Esophagus muscularis mucosa (tissue), 4 donors: ENCODE measurements at regions not wholly inside any gene's neighbourhood (a gene's known extent, or its start where the extent isn't known, plus 50 kb on each side); places are given as distances from the start of the nearest gene placed in this dataset.

ENCODE experiments used
- DNase-seq: peaks from one replicate; pipeline ENCODE4 v3.0.0-alpha.2; 2017; ENCODE audit errors: extremely low spot score
- H3K27ac ChIP-seq, 4 donors: fragments of 200-600 bp; sonication (generic); replicated peaks in 1 of 4; 1 replicate in 3 of 4; 2 replicates in 1 of 4; pipeline ENCODE4 v1.5.1; 2016 to 2019; ENCODE audit warnings: mild to moderate bottlenecking in 1 of 4
- H3K27me3 ChIP-seq, 4 donors: fragments of 200-600 bp; sonication (generic); one replicate each; pipeline versions ENCODE4 v1.5.1 to v1.6.0; 2016 to 2019
- H3K36me3 ChIP-seq, 4 donors: fragments of 200-600 bp; sonication (generic); one replicate each; pipeline ENCODE4 v1.5.1; 2016 to 2019
- H3K4me1 ChIP-seq, 4 donors: fragments of 200-600 bp; sonication (generic); one replicate each; pipeline ENCODE4 v1.5.1; 2016 to 2019
- H3K4me3 ChIP-seq, 4 donors: fragments of 200-600 bp; sonication (generic); 1 replicate in 2 of 4; 2 replicates in 2 of 4; pipeline ENCODE4 v1.5.1; 2016 to 2019; ENCODE audit warnings: mild to moderate bottlenecking in 4 of 4, moderate library complexity in 1 of 4
- H3K9me3 ChIP-seq, 4 donors: fragments of 200-600 bp; sonication (generic); 1 replicate in 3 of 4; 2 replicates in 1 of 4; pipeline ENCODE4 v1.5.1; 2016 to 2019
- CTCF ChIP-seq, 3 experiments: fragments of 200-600 bp in 2 of 3; fragments of 450-650 bp in 1 of 3; sonication (generic) in 2 of 3; IDR thresholded peaks; one replicate each; pipeline ENCODE4 v1.5.1; 2017 to 2019; ENCODE audit warnings: antibody characterized with exemption in 3 of 3, mild to moderate bottlenecking in 2 of 3, moderate library complexity in 1 of 3
- EP300 ChIP-seq: sonication (generic); formaldehyde crosslinking; IDR thresholded peaks from one replicate; pipeline ENCODE4 v1.6.1; 2017; ENCODE audit warnings: antibody characterized with exemption
- POLR2A ChIP-seq: fragments of 450-650 bp; IDR thresholded peaks from one replicate; pipeline ENCODE4 v1.6.1; 2017; ENCODE audit warnings: antibody characterized with exemption, moderate library complexity, mild to moderate bottlenecking, low read depth
- POLR2AphosphoS5 ChIP-seq, 2 donors: sonication (generic); formaldehyde crosslinking; IDR thresholded peaks; one replicate each; pipeline ENCODE4 v1.6.1; 2017; ENCODE audit warnings: antibody characterized with exemption in 2 of 2
- WGBS: methylation state at CpG from one replicate; pipeline ENCODE4 v1.1.5; 2018; 5-methylcytosine and 5-hydroxymethylcytosine counted together
- intact Hi-C: fragments of 100-400 bp; cut with DNase I; formaldehyde crosslinking; loops from one replicate; pipeline ENCODE4 v1.15.1; 2023

GRCh38 chr10:30176776-30177533 lies 117.6 kb upstream of the JCAD start:
- no peak overlapping the region for H3K4me3 ChIP-seq
- peaks cover 0 to 19% (median 13%) of the 10 kb centered on the region in 4 donors for H3K4me1 ChIP-seq
- no peak for DNase-seq
- H3K9me3 ChIP-seq, result no peaks in the 10 kb centered on the region
- peak overlapping the region in 1 of 4 donors; percentile 8 for H3K27ac ChIP-seq
- no peaks in the 10 kb centered on the region for H3K27me3 ChIP-seq
- TF ChIP-seq POLR2AphosphoS5 (IDR thresholded peaks at IDR 0.05), result no peak
- TF ChIP-seq CTCF (IDR thresholded peaks at IDR 0.05), result no peak
- TF ChIP-seq POLR2A, result no peak
- no peak for TF ChIP-seq EP300
- H3K36me3 ChIP-seq, result no peaks in the 10 kb centered on the region
- WGBS, result 46% methylated on average over 10 of the region's 10 CpGs
- intact Hi-C loops, result no loop called here

GRCh38 chr10:30176182-30176581 lies 116.8 kb upstream of the JCAD start:
- no peak for DNase-seq
- Histone ChIP-seq H3K4me1 (peaks cover 0 to 19% (median 13%) of the 10 kb centered on the region in 4 donors), H3K27ac (no peak overlapping the region), H3K36me3 (no peaks in the 10 kb centered on the region), H3K27me3 (no peaks in the 10 kb centered on the region), H3K4me3 (no peak overlapping the region), H3K9me3 (no peaks in the 10 kb centered on the region)
- TF ChIP-seq EP300, result no peak
- TF ChIP-seq POLR2AphosphoS5 (IDR thresholded peaks at IDR 0.05), result no peak
- TF ChIP-seq CTCF (IDR thresholded peaks at IDR 0.05), result no peak
- no peak for TF ChIP-seq POLR2A
- 92% methylated on average over 9 of the region's 9 CpGs for WGBS
- intact Hi-C loops, result no loop called here

GRCh38 chr10:30172673-30173072 lies 113.3 kb upstream of the JCAD start:
- DNase-seq, result no peak
- Histone ChIP-seq H3K27me3 (no peaks in the 10 kb centered on the region), H3K36me3 (no peaks in the 10 kb centered on the region), H3K9me3 (no peaks in the 10 kb centered on the region), H3K27ac (no peak overlapping the region), H3K4me3 (no peak overlapping the region), H3K4me1 (peaks cover 0 to 14% (median 9%) of the 10 kb centered on the region in 4 donors)
- TF ChIP-seq POLR2AphosphoS5 (IDR thresholded peaks at IDR 0.05) (no peak), POLR2A (no peak), CTCF (IDR thresholded peaks at IDR 0.05) (no peak), EP300 (no peak)
- intact Hi-C loops, result no loop called here
- WGBS, result 73% methylated on average over 7 of the region's 7 CpGs

- Histone ChIP-seq H3K9me3 (no peaks in the 10 kb centered on the region), H3K27ac (no peak overlapping the region), H3K4me3 (no peak overlapping the region), H3K36me3 (no peaks in the 10 kb centered on the region), H3K4me1 (peaks cover 0 to 8% (median 4%) of the 10 kb centered on the region in 4 donors), H3K27me3 (no peaks in the 10 kb centered on the region)
- intact Hi-C loops, result no loop called here
- WGBS, result 88% methylated on average over 4 of the region's 4 CpGs
- peak; percentile 8 for DNase-seq
- TF ChIP-seq EP300 (no peak), CTCF (IDR thresholded peaks at IDR 0.05) (no peak), POLR2A (no peak), POLR2AphosphoS5 (IDR thresholded peaks at IDR 0.05) (no peak)
Measured at GRCh38 chr10:30172091-30172490, 112.7 kb upstream of the JCAD start.
